Spleen (tissue), 11 donors: ENCODE measurements at regions not wholly inside any gene's neighbourhood (a gene's known extent, or its start where the extent isn't known, plus 50 kb on each side); places are given as distances from the start of the nearest gene placed in this dataset.

Source experiments
- DNase-seq: peaks from one replicate; pipeline ENCODE4 v3.0.0-alpha.2; 2020
- H3K27ac ChIP-seq, 8 donors: fragments of 200-600 bp; sonication (generic) in 7 of 8; 1 replicate in 4 of 8; 2 replicates in 4 of 8; pipeline versions ENCODE4 v1.5.0 to v1.8.0; 2016 to 2021; ENCODE audit warnings: inconsistent platforms in 4 of 8, mild to moderate bottlenecking in 4 of 8, moderate library complexity in 1 of 8
- H3K27me3 ChIP-seq, 7 donors: fragments of 200-600 bp; sonication (generic) in 6 of 7; replicated peaks in 1 of 7; 1 replicate in 4 of 7; 2 replicates in 3 of 7; pipeline versions ENCODE4 v1.5.0 to v1.8.0; 2016 to 2021; ENCODE audit warnings: inconsistent platforms in 3 of 7, mild to moderate bottlenecking in 1 of 7
- H3K36me3 ChIP-seq, 6 donors: fragments of 200-600 bp; sonication (generic) in 5 of 6; 1 replicate in 4 of 6; 2 replicates in 2 of 6; pipeline versions ENCODE4 v1.5.0 to v1.8.0; 2016 to 2021; ENCODE audit warnings: inconsistent platforms in 2 of 6
- H3K4me1 ChIP-seq, 6 donors: fragments of 200-600 bp; sonication (generic) in 5 of 6; 1 replicate in 3 of 6; 2 replicates in 3 of 6; pipeline versions ENCODE4 v1.5.0 to v1.8.0; 2016 to 2021; ENCODE audit warnings: inconsistent platforms in 3 of 6
- H3K4me3 ChIP-seq, 8 donors: fragments of 200-600 bp; sonication (generic) in 7 of 8; 1 replicate in 4 of 8; 2 replicates in 4 of 8; pipeline versions ENCODE4 v1.5.0 to v1.8.0; 2016 to 2021; ENCODE audit warnings: inconsistent platforms in 4 of 8, mild to moderate bottlenecking in 4 of 8, moderate library complexity in 2 of 8
- H3K9me3 ChIP-seq, 8 donors: fragments of 200-600 bp; sonication (generic) in 7 of 8; 1 replicate in 4 of 8; 2 replicates in 4 of 8; pipeline versions ENCODE4 v1.5.0 to v1.8.0; 2016 to 2021; ENCODE audit warnings: inconsistent platforms in 4 of 8
- CTCF ChIP-seq, 11 experiments: fragments of 200-600 bp in 7 of 11; fragments of 450-650 bp in 4 of 11; sonication (generic) in 4 of 11; IDR thresholded peaks in 8 of 11; conservative IDR thresholded peaks in 3 of 11; 1 replicate in 7 of 11; 2 replicates in 4 of 11; pipeline versions ENCODE4 v1.4.0 to v1.8.0; 2016 to 2021; ENCODE audit warnings: antibody characterized with exemption in 11 of 11, inconsistent platforms in 4 of 11, mild to moderate bottlenecking in 1 of 11
- POLR2A ChIP-seq, 3 donors: fragments of 450-650 bp; IDR thresholded peaks; one replicate each; pipeline ENCODE4 v1.5.1; 2017; ENCODE audit warnings: antibody characterized with exemption in 3 of 3, mild to moderate bottlenecking in 1 of 3
- POLR2AphosphoS5 ChIP-seq, 3 donors: sonication (generic); formaldehyde crosslinking; IDR thresholded peaks; one replicate each; pipeline ENCODE4 v1.5.1; 2017; ENCODE audit warnings: antibody characterized with exemption in 3 of 3
- WGBS, 5 donors: extraction: QIAGEN DNeasy Blood & Tissue Kit in 3 of 5; methylation state at CpG; one replicate each; pipeline versions ENCODE4 v1.1.5 to v1.1.7; 2013 to 2018; 5-methylcytosine and 5-hydroxymethylcytosine counted together
- intact Hi-C: fragments of 100-400 bp; cut with DNase I; formaldehyde crosslinking; loops from one replicate; pipeline ENCODE4 v1.15.0; 2023; ENCODE audit warnings: low total_unique reads
- donor health status: healthy with polysubstance abuse.
- donor health status: DM: no; HTN: no; CAD: no; lungs with moderate emphysema.
- donor health status: DM: no; HTN: no; CAD: no.
- donor health status: Bipolar disorder and iron deficiency.
- donor health status: healthy.
- donor health status: DM: no; HTN: no; CAD: no.
- donor health status: DM: yes; HTN: yes; CAD: no.

DNA sequence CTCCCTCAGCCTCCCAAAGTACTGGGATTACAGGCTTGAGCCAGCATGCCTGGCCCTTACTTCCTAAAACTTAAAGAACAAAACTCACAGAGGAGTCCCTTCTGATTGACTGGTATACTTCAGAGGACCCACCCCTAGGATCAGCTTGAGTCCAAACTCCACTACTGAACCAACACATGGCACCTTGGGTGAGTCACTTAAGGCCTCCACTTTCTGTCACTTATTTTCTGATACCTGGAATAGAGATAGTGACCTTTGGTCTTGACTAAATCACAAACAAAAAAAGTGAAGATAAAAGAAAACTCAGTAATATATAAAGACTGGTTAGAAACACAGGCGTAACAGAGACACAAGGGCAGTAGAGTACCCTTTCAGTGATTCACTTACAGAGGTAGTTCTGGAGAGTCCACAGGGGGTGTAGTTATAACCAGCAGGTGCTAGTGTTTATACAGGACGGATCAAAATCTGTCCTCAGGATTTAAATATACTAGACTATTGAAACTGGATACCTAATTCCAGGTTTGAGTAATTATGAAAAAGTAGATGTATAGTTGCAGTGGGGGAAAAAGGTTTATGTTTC is 274.3 kb upstream of the ANKRD55 start:
- intact Hi-C loops = no loop called here
- H3K27me3 ChIP-seq = no peaks in the 10 kb centered on the region
- no peak for DNase-seq
- no peaks in the 10 kb centered on the region for H3K36me3 ChIP-seq
- WGBS, 5 donors = 90 to 97% (median 97%) methylated on average over 2 of the region's 2 CpGs
- TF ChIP-seq POLR2A (IDR thresholded peaks at IDR 0.05) (no peak), CTCF (IDR thresholded peaks at IDR 0.05 in 8 of 11, conservative IDR thresholded peaks at IDR 0.05 in 3 of 11) (no peak), POLR2AphosphoS5 (IDR thresholded peaks at IDR 0.05) (no peak)
- H3K4me3 ChIP-seq = no peak overlapping the region
- no peak overlapping the region for H3K27ac ChIP-seq
- peaks cover 0 to 6% (median 3%) of the 10 kb centered on the region in 6 donors for H3K4me1 ChIP-seq
- no peaks in the 10 kb centered on the region for H3K9me3 ChIP-seq

GRCh38 chr5:56506211-56506965 is 273.3 kb upstream of the ANKRD55 start:
- H3K4me3 ChIP-seq = no peak overlapping the region
- H3K9me3 ChIP-seq = no peaks in the 10 kb centered on the region
- no peak overlapping the region for H3K27ac ChIP-seq
- no peaks in the 10 kb centered on the region for H3K27me3 ChIP-seq
- H3K36me3 ChIP-seq = no peaks in the 10 kb centered on the region
- intact Hi-C loops = no loop called here
- TF ChIP-seq CTCF (IDR thresholded peaks at IDR 0.05 in 8 of 11, conservative IDR thresholded peaks at IDR 0.05 in 3 of 11) (no peak), POLR2A (IDR thresholded peaks at IDR 0.05) (no peak), POLR2AphosphoS5 (IDR thresholded peaks at IDR 0.05) (no peak)
- H3K4me1 ChIP-seq = peaks cover 0 to 11% (median 3%) of the 10 kb centered on the region in 6 donors
- no peak for DNase-seq
- 61 to 71% (median 63%) methylated on average over 4 of the region's 4 CpGs for WGBS, 5 donors

- intact Hi-C loops = no loop called here
- Histone ChIP-seq H3K4me3 (no peak overlapping the region), H3K36me3 (no peaks in the 10 kb centered on the region), H3K4me1 (peaks cover 0 to 11% (median 3%) of the 10 kb centered on the region in 6 donors), H3K9me3 (no peaks in the 10 kb centered on the region), H3K27ac (no peak overlapping the region), H3K27me3 (no peaks in the 10 kb centered on the region)
- 89 to 97% (median 96%) methylated on average over 3 of the region's 3 CpGs for WGBS, 5 donors
- no peak for DNase-seq
- TF ChIP-seq POLR2AphosphoS5 (IDR thresholded peaks at IDR 0.05) = no peak
- no peak for TF ChIP-seq POLR2A (IDR thresholded peaks at IDR 0.05)
- TF ChIP-seq CTCF (IDR thresholded peaks at IDR 0.05 in 8 of 11, conservative IDR thresholded peaks at IDR 0.05 in 3 of 11) = no peak
Measured at GRCh38 chr5:56503929-56504328, 270.8 kb upstream of the ANKRD55 start.

DNA sequence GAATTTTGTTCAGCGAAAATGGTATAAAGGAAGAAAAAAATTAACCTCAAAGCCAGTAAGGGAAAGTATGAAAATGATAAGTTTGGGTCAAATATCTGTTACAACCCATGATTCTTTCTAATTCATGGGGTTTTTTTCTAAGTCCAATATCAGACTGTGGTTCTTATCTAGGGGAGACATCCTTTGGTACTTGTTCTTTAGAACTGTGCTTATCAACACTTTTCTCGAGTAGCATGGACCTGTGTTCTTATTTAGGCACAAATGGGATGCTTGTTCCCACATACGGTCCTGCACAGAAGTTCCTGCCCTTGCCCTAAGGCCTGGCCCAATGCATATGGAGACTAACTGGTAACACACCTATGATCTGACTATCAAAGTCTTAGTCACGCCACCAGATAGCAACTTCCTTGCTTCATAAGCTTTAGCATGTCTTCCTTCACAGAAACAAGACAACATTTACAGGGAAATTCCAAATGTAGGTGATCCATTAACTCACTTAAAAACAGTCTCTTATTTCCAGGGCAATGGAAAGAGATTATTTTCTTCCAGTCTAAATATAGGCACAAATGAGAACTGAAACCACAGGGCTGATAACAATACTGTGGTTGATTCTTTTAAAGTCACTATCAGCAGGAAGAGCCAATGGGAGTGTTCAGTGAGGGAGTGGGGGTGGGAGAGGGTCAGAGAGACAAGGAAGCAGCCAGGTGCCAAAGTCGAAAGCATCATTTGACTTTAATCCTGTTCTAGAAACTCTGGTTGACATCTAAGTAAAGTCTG is 268.8 kb upstream of the ANKRD55 start:
- TF ChIP-seq CTCF (IDR thresholded peaks at IDR 0.05 in 8 of 11, conservative IDR thresholded peaks at IDR 0.05 in 3 of 11) (no peak), POLR2AphosphoS5 (IDR thresholded peaks at IDR 0.05) (no peak), POLR2A (IDR thresholded peaks at IDR 0.05) (no peak)
- WGBS, 5 donors = 70 to 84% (median 79%) methylated on average over 5 of the region's 5 CpGs
- intact Hi-C loops = no loop called here

More for the DNA sequence above, 268.8 kb upstream of the ANKRD55 start:
- H3K9me3 ChIP-seq = peaks cover 0 to 6% (median 0%) of the 10 kb centered on the region in 8 donors
- H3K27ac ChIP-seq = no peak overlapping the region
- DNase-seq = no peak
- no peaks in the 10 kb centered on the region for H3K27me3 ChIP-seq
- H3K4me1 ChIP-seq = peaks cover 3 to 15% (median 7%) of the 10 kb centered on the region in 6 donors
- no peaks in the 10 kb centered on the region for H3K36me3 ChIP-seq
- H3K4me3 ChIP-seq = no peak overlapping the region
